Stimulated activated CD4-positive, alpha-beta T cell treated with anti-CD3 and anti-CD28 coated beads, TNF-alpha, amount 100 ng/mL, for 24 hours (primary cell): ENCODE measurements at regions not wholly inside any gene's neighbourhood (a gene's known extent, or its start where the extent isn't known, plus 50 kb on each side); places are given as distances from the start of the nearest gene placed in this dataset.

Experiments used
- DNase-seq, 3 experiments: peaks; one replicate each; pipeline ENCODE4 v3.0.0-alpha.2; 2020; ENCODE audit warnings: low read depth in 3 of 3

- no peak for DNase-seq
These were observed 1574.2 kb upstream of the PIK3C3 start for GRCh38 chr18:40380686-40381439.

GRCh38 chr18:40375837-40376236, 1579.2 kb upstream of the PIK3C3 start:
- no peak for DNase-seq

- no peak for DNase-seq
These were observed 1583.4 kb upstream of the PIK3C3 start for GRCh38 chr18:40371673-40372072.

GRCh38 chr18:40367576-40367975, 1587.5 kb upstream of the PIK3C3 start:
- no peak for DNase-seq

GRCh38 chr18:40366521-40366920, 1588.5 kb upstream of the PIK3C3 start:
- no peak for DNase-seq

- no peak for DNase-seq
These were observed 1589.5 kb upstream of the PIK3C3 start for GRCh38 chr18:40365526-40365925.

- DNase-seq: no peak
These were observed 1594.5 kb upstream of the PIK3C3 start for GRCh38 chr18:40360558-40360957.

GRCh38 chr18:40357536-40357935, 1597.5 kb upstream of the PIK3C3 start:
- no peak for DNase-seq

- DNase-seq: no peak
These were observed 1598.9 kb upstream of the PIK3C3 start for GRCh38 chr18:40356168-40356567.

- no peak for DNase-seq
These were observed 1599.3 kb upstream of the PIK3C3 start for GRCh38 chr18:40355726-40356125.

GRCh38 chr18:40348196-40348595, 1606.8 kb upstream of the PIK3C3 start:
- no peak for DNase-seq

GRCh38 chr18:40347261-40347660, 1607.8 kb upstream of the PIK3C3 start:
- DNase-seq: no peak

GRCh38 chr18:40346146-40346545, 1608.9 kb upstream of the PIK3C3 start:
- DNase-seq: no peak

GRCh38 chr18:40341701-40342100, 1613.3 kb upstream of the PIK3C3 start:
- DNase-seq: no peak

- no peak for DNase-seq
These were observed 1616.8 kb upstream of the PIK3C3 start for GRCh38 chr18:40338284-40338683.

- no peak for DNase-seq
These were observed 1628.0 kb upstream of the PIK3C3 start for GRCh38 chr18:40326985-40327384.

GRCh38 chr18:40325988-40326387, 1629.0 kb upstream of the PIK3C3 start:
- DNase-seq: no peak

GRCh38 chr18:40314199-40314598, 1640.8 kb upstream of the PIK3C3 start:
- DNase-seq: no peak

GRCh38 chr18:40313030-40313642, 1641.9 kb upstream of the PIK3C3 start:
- no peak for DNase-seq

GRCh38 chr18:40307627-40308026, 1647.4 kb upstream of the PIK3C3 start:
- no peak for DNase-seq

GRCh38 chr18:40296717-40297413, 1658.2 kb upstream of the PIK3C3 start:
- DNase-seq: no peak

GRCh38 chr18:40292985-40293710, 1661.9 kb upstream of the PIK3C3 start:
- no peak for DNase-seq
